Hepatocyte (in vitro differentiated cells): ENCODE measurements at regions not wholly inside any gene's neighbourhood (a gene's known extent, or its start where the extent isn't known, plus 50 kb on each side); places are given as distances from the start of the nearest gene placed in this dataset.

Source experiments
- DNase-seq: peaks from one replicate; pipeline ENCODE4 v3.0.0-alpha.2; 2016; ENCODE audit warnings: low spot score
- H2AFZ ChIP-seq: fragments of 200-600 bp; sonication (generic); 2 replicates; pipeline ENCODE4 v1.6.0; 2016; ENCODE audit warnings: antibody characterized with exemption, mild to moderate bottlenecking
- H3K27ac ChIP-seq: fragments of 200-600 bp; sonication (generic); 2 replicates; pipeline ENCODE4 v1.5.1; 2016; ENCODE audit warnings: mild to moderate bottlenecking
- H3K27me3 ChIP-seq: fragments of 200-600 bp; sonication (generic); 2 replicates; pipeline ENCODE4 v1.6.1; 2016
- H3K36me3 ChIP-seq: fragments of 200-600 bp; sonication (generic); replicated peaks from 2 replicates; pipeline ENCODE4 v1.5.1; 2016; ENCODE audit warnings: low read depth; ENCODE audit not compliant: insufficient read depth
- H3K4me1 ChIP-seq: fragments of 200-600 bp; sonication (generic); 2 replicates; pipeline ENCODE4 v1.5.1; 2016; ENCODE audit warnings: mild to moderate bottlenecking, moderate library complexity; ENCODE audit not compliant: insufficient read depth
- H3K4me2 ChIP-seq: fragments of 200-600 bp; sonication (generic); 2 replicates; pipeline ENCODE4 v1.6.0; 2016
- H3K4me3 ChIP-seq: fragments of 200-600 bp; sonication (generic); 2 replicates; pipeline ENCODE4 v1.5.1; 2016; ENCODE audit warnings: mild to moderate bottlenecking
- H3K79me2 ChIP-seq: fragments of 200-600 bp; sonication (generic); 2 replicates; pipeline ENCODE4 v1.6.0; 2017; ENCODE audit warnings: mild to moderate bottlenecking
- H3K9me2 ChIP-seq: fragments of 200-600 bp; sonication (generic); replicated peaks from 2 replicates; pipeline ENCODE4 v1.6.0; 2017; ENCODE audit warnings: mild to moderate bottlenecking; ENCODE audit not compliant: insufficient read depth
- H3K9me3 ChIP-seq: fragments of 200-600 bp; sonication (generic); 2 replicates; pipeline ENCODE4 v1.5.1; 2016; ENCODE audit warnings: low read depth, mild to moderate bottlenecking
- H4K20me1 ChIP-seq: fragments of 200-600 bp; sonication (generic); 2 replicates; pipeline ENCODE4 v1.6.0; 2016; ENCODE audit warnings: mild to moderate bottlenecking; ENCODE audit not compliant: insufficient read depth, poor library complexity, severe bottlenecking
- CTCF ChIP-seq: fragments of 200-600 bp; sonication (generic); IDR thresholded peaks from 2 replicates; pipeline ENCODE4 v1.5.1; 2016; ENCODE audit warnings: antibody characterized with exemption, mild to moderate bottlenecking; ENCODE audit not compliant: poor library complexity
- EZH2 ChIP-seq: fragments of 200-600 bp; sonication (generic); IDR thresholded peaks from 2 replicates; pipeline ENCODE4 v1.6.1; 2016; ENCODE audit warnings: antibody characterized with exemption, mild to moderate bottlenecking, borderline replicate concordance
- EZH2phosphoT487 ChIP-seq: fragments of 200-600 bp; sonication (generic); IDR thresholded peaks from one replicate; pipeline ENCODE4 v1.6.1; 2018; ENCODE audit warnings: antibody characterized with exemption, mild to moderate bottlenecking, low read depth, moderate library complexity; ENCODE audit not compliant: unreplicated experiment, severe bottlenecking
- whole genome bisulfite sequencing: methylation state at CpG from one replicate; pipeline ENCODE4 v1.1.6; 2016; ENCODE audit warnings: low lambda C conversion rate; ENCODE audit errors: missing lambda C conversion rate; 5-methylcytosine and 5-hydroxymethylcytosine counted together

GRCh38 chr14:101352567-101352966, 208.7 kb upstream of the DIO3 start:
- Histone ChIP-seq H3K79me2 (no peaks in the 10 kb centered on the region), H3K4me1 (no peaks in the 10 kb centered on the region), H3K4me2 (no peak overlapping the region), H2AFZ (no peak overlapping the region), H3K27ac (no peak overlapping the region), H3K27me3 (no peaks in the 10 kb centered on the region), H3K9me2 (no peaks in the 10 kb centered on the region), H3K36me3 (no peaks in the 10 kb centered on the region), H3K9me3 (no peaks in the 10 kb centered on the region), H3K4me3 (no peak overlapping the region), H4K20me1 (no peaks in the 10 kb centered on the region)
- no peak for TF ChIP-seq EZH2
- no peak for TF ChIP-seq CTCF
- TF ChIP-seq EZH2phosphoT487: no peak
- 97% methylated on average over 8 of the region's 8 CpGs for WGBS
- DNase-seq: no peak

GRCh38 chr14:101353422-101353821, 207.9 kb upstream of the DIO3 start:
- Histone ChIP-seq H3K4me2 (no peak overlapping the region), H3K79me2 (no peaks in the 10 kb centered on the region), H4K20me1 (no peaks in the 10 kb centered on the region), H3K9me3 (no peaks in the 10 kb centered on the region), H2AFZ (no peak overlapping the region), H3K27ac (no peak overlapping the region), H3K27me3 (no peaks in the 10 kb centered on the region), H3K4me3 (no peak overlapping the region), H3K9me2 (no peaks in the 10 kb centered on the region), H3K4me1 (peaks cover 1% of the 10 kb centered on the region), H3K36me3 (no peaks in the 10 kb centered on the region)
- DNase-seq: no peak
- TF ChIP-seq EZH2: no peak
- TF ChIP-seq EZH2phosphoT487: no peak
- no peak for TF ChIP-seq CTCF
- WGBS: 84% methylated on average over 2 of the region's 2 CpGs

GRCh38 chr14:101354726-101355125, 206.6 kb upstream of the DIO3 start:
- DNase-seq: no peak
- Histone ChIP-seq H3K36me3 (no peaks in the 10 kb centered on the region), H3K9me2 (no peaks in the 10 kb centered on the region), H3K27ac (no peak overlapping the region), H3K4me2 (no peak overlapping the region), H4K20me1 (no peaks in the 10 kb centered on the region), H3K4me1 (peaks cover 13% of the 10 kb centered on the region), H3K79me2 (no peaks in the 10 kb centered on the region), H3K27me3 (no peaks in the 10 kb centered on the region), H3K4me3 (no peak overlapping the region), H3K9me3 (no peaks in the 10 kb centered on the region), H2AFZ (no peak overlapping the region)
- WGBS: 90% methylated on average over 2 of the region's 2 CpGs
- TF ChIP-seq EZH2 (no peak), EZH2phosphoT487 (no peak), CTCF (no peak)

GRCh38 chr14:101355284-101355683, 206.0 kb upstream of the DIO3 start:
- Histone ChIP-seq H3K36me3 (no peaks in the 10 kb centered on the region), H3K79me2 (no peaks in the 10 kb centered on the region), H3K27me3 (no peaks in the 10 kb centered on the region), H3K4me1 (peaks cover 15% of the 10 kb centered on the region), H4K20me1 (no peaks in the 10 kb centered on the region), H3K9me2 (no peaks in the 10 kb centered on the region), H2AFZ (no peak overlapping the region), H3K27ac (no peak overlapping the region), H3K4me3 (no peak overlapping the region), H3K9me3 (no peaks in the 10 kb centered on the region), H3K4me2 (no peak overlapping the region)
- DNase-seq: no peak
- TF ChIP-seq CTCF: no peak
- TF ChIP-seq EZH2: no peak
- TF ChIP-seq EZH2phosphoT487: no peak
- 87% methylated on average over 5 of the region's 5 CpGs for WGBS
